ENCODE measurements at regions not wholly inside any gene's neighbourhood (a gene's known extent, or its start where the extent isn't known, plus 50 kb on each side); places are given as distances from the start of the nearest gene placed in this dataset.

DNA sequence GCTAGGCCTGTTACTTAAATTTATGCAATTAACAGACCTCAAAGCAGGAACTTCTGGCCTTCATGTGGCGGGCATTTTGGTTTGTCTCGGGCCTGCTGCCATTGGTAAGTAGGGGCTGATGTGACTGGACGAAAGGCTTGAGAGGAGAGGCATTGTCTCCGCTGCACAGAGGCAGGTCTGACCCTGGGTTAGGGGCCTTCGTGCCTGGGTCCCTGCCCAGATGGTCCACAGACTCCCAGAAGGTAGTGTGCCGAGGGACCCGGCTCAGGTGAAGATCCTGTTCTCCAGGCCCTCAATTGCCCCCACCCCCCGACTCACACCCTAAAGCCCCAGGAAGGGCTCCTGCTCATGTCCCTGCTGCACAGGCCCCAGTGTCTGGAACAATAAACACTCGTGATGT, 764.9 kb downstream of the TMEM182 start:
- no peak for FAIRE-seq

DNA sequence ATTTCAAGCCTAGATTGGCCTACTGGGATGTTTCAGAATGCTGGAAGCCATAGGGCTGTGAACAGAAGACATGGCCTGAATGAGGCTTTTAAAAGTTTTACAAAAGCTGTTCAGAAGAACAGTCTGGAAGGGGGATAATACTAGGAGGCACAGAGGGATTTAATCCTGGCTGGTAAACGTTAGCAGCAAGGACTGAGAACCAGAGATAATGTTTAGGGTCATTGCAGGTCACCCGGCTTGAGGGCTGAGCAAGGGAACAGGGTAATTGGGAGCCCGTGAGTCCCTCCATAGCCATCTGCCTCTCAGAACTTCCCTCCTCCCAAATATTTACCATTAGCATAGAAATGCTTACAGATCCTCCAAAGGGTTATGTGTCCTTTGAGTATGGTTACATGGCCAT, 765.4 kb downstream of the TMEM182 start:
- FAIRE-seq, result no peak

DNA sequence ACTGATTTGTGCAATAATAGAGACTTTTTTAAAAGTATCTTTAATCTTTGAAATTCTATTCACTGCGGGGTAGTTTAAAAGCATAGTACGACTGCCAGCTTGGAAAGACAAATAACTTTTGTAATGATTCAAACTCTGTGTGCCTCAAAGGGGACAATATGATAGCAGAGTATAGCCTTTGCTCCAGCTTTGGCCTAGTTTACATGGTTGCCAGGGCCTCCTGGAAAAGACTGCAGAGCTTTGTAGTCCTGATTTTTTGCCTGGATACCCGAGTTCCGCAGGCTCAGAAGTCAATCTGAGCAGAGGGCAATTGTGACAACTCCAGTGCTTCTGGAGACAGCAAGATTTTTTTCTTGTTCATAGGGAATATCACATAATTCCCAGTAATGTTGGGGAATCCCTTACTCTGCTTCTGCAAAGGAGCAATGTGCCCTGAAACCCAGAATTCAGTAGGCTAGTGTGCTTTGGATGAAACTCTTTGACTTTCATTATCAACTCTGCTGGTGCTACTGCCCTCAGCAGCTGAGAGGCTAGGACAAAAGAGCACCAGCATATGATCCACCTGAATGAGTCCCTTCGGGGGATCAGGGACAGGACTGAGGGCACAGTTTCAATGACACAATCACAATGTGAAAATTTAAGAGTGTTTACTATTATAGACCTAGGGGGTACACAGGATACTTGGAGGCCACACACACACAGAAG, 768.1 kb downstream of the TMEM182 start:
- FAIRE-seq, result no peak

DNA sequence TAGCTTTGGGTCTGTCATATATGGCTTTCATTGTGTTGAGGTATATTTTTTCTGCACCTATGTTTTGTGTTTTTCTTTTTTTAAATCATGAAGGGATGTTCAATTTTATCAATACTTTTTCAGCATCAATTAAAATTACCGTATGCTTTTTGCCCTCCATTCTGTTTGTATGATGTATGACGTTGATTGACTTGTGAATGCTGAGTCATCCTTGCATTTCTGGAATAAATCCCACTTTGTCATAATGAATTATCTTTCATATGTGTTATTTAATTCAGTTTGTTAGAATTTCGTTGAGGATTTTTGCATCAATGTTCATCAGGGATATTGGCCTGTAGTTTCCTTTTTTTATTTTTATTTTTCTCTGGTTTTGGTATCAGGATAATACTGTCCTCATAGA, 790.9 kb downstream of the TMEM182 start:
- FAIRE-seq, result no peak

DNA sequence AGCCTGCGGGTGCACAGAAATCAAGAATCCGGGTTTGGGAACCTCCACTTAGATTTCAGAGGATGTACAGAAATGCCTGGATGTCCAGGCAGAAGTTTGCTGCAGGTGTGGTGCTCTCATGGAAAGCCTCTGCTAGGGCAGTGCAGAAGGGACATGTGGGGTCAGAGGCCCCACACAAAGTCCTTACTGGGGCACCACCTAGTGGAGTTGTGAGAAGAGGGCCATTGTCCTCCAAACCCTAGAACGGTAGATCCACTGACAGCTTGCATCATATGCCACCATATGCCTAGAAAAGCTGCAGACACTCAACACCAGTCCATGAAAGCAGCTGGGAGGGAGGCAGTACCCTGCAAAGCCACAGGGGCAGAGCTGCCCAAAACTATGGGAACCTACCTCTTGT, 833.0 kb downstream of the TMEM182 start:
- FAIRE-seq, result no peak

DNA sequence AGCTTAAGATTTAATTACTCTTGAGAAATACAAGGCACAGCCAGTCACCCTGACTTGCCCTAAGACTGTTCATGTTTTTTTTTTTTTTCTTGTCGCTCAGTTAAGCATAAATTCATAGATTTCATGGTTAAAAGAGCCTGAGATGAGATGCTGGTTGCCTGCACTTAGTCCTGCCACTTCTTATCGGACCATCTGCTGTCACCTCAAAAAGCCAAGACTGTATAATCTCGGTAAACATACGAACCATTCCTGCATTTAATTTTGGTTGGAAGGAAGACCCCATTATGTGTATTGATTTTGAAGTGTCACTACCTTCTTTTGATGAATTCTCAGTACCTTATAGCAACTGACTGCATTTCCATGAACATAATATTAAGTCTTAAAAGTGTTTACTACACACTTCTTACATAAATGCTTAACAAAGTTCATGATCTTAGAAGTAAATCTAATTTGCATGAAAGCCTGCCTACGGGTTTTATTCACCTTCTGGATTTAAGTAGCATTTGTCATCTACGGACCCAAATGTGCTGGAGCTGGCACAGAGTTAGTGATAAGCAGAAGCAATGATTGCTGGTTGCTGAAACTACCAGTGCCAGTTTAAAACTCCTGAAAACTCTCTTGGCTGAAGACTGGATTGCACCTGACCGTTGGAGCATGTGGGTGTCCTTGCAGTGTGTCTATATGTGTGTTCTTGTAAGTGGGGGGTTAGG, 843.4 kb downstream of the TMEM182 start:
- FAIRE-seq, result no peak

DNA sequence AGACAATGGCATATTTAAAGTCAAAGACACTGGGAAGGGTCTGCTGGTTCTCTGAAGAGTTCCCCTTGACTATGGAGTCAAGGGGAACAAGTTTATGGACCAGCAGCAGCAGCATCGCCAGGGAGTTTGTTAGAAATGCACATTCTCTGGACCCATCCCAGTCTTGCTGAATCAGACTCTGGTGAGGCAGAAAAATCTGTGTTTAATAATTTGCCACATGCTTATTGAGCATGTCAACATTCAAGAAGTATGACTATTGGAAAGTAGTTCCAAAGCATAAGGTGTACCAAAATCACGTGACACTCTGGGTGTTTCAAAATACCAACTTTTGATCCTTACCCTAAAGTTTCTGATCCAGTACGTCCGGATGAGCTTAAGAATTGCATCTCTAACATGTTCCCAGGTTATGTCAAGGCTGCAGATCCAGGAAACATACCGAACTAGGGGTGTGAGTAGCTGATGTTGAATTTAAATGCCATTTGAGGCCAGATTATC, 853.8 kb downstream of the TMEM182 start:
- no peak for FAIRE-seq

DNA sequence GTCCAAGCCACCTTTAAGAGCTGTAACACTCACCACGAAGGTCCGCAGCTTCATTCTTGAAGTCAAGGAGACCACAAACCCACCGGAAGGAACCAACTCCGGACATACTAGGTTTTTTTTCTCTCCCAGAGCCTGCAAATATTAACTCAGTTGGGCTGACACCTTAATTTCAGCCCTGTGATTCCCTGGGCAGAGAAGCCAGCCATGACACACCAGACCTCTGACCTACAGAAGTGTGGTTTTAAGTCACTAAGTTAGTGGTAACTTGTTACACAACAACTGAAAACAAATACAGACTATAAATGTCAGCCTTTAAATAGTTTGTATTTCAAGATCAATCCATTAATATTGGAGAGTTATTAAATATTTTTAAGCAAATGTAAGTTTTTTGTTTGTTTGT, 855.1 kb downstream of the TMEM182 start:
- no peak for FAIRE-seq

DNA sequence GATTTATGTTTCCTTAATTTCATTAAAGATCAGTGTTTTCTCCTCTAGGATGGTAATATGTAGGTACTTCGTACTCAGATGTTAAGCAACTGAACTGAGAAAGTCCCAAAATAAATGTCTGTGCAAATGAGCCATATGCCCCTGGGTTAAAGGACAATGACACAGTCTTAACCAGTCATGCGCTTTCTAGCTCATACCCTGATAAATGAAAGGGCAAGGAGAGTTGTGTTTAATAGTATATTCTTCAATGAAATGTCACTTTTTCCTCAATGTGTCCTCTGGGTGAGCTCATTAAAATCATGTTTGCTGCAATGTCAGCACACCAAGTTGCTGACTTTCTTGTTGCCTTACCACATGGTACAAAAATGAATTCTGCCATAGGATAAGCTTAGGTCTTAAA, 856.3 kb downstream of the TMEM182 start:
- FAIRE-seq, result no peak

DNA sequence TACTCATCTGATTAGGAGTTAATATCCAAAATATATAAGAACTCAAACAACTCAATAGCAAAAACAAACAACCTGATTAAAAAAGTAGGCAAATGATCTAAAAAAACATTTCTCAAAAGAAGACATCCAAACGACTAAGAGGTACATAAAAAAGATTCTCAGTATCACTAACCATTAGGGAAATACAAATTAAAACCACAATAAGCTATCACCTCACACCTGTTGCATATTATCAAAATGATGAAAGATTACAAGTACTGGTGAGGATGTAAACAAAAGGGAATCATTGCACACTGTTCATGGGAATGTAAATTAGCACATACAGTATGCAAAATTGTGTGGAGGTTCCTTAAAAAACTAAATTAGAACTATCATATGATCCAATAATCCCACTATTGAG, 865.5 kb downstream of the TMEM182 start:
- no peak for FAIRE-seq

DNA sequence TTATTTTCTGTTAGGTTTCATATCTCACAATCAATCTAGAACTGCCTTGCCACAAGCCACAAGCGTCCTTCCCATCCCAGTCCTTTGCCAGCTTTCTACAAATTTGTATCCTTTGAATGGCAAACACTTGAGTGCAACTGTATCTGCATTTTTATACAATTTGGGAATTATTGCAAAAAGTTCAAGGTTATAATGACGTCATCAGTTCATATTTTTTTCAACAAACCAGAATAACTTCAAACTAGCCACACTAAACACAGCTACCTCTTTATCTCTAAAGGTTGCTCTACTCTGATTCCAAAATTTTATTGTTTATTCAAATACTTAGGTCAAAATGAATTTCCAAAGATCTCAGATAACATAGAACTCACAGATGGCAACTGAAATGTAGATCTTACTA, 877.1 kb downstream of the TMEM182 start:
- FAIRE-seq, result no peak

DNA sequence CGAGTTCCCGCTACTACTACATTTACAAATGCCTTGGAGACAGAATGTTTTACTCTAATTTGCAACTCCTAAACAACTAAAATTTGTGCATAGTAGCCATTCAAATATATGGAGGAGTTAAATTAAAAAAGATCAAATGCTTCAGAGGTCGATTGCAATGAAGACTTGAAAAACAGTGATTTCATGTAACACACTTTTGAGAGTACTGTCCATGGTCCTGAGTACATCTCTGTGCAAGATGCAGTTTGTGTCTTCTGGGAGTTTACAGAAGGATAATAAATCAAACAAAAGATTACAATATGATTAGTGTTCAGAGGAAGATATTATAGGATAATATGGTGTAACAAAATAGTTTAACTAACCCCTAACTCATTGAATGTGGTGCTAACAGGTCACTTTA, 894.7 kb downstream of the TMEM182 start:
- no peak for FAIRE-seq

DNA sequence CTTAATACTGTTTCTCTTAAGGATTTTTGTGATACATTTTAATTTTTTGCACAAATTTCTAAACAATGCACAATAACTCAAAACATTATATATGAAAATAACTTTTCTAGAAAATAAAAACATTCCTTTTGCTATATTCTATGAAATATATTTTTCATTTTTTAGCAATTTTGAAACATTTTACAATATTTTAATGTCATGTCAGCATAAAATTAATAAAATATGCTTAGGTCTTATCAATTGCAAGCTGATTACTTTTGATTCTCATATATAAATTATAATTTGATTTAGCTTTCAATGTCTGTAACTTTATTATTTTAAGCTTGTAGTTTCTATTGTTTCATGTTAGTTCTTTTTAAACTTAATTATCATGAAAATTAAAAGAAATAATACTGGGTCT, 898.7 kb downstream of the TMEM182 start:
- FAIRE-seq, result no peak

DNA sequence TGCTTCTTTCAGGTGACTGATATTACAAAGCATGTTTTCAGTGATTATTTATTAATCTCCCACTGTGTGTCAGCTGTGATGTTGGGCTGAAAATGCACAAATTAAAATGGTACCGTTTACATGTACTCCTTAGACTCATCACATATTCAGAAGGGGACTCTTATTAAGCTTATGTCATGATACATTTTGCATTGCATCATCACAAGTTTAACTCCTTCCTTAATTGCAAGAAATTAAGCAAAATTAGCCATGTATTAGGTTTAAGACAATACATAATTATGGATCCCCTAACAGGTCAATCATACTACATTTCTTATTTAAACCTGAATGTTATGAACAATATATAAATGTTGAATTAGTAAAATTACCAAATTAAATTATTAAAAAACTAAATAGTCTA, 899.1 kb downstream of the TMEM182 start:
- FAIRE-seq, result no peak

DNA sequence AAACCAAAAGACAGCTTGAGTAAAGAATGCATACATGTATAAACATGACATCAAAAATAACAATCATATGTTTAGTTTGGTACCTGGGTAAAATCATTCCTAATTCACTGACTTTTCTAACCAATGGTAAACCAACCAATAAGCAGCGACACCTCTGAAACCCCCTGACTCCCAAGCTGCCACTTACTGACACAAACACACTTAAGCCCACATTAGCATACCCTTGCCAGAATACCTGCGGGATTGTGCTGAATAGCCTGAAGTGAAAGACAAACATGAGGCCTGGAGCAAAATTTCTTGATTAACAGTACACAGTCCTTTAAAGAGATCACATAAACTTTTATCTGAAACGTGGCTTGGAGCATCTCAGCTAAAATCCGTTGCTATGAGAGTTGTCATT, 902.9 kb downstream of the TMEM182 start:
- FAIRE-seq, result no peak

DNA sequence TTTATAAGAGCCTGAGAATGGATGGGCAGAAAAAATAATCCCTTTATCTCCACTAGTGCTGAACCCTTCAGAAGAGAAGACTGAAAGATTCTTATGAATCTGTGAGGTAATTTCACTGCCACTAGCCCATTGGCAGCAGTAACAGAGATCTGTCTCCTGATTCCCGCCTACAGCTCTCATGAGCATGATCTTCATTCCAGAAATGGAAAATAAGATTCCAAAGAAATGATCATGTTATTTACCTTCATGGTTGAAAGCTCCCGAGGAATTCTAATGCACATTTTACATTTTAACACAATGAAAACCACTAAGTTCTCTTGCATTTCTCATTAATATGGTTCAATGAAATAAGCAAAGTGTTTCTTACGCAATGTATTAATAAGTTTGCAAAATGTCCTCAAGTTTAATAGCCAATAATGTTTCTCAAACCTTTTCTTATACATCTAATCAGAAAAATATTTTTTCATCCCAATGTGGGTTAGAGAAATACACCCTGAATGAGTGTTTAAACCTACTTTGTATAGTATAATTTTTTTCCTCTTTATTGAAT, 905.6 kb downstream of the TMEM182 start:
- FAIRE-seq, result no peak

DNA sequence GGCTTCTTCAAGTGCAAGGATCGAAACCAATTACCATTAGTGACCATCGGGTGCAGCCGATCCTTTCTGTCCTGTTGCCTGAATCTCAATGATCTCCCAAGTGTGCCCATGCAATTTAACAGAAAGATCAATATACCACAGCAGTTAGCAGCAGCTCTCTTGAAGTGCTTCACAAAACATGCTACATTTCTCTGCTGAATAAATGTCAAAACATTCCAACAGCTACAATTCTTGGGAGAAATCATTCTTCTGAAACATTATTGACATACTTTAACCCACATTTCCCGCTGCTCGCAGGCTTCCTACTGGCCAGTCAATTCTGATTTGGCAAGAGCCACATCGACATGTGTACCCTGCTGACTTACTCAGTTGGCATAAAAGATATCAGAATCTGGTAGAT, 907.7 kb downstream of the TMEM182 start:
- no peak for FAIRE-seq

Measured in islet of Langerhans (tissue), 1 donor.